ENCODE measurements at regions not wholly inside any gene's neighbourhood (a gene's known extent, or its start where the extent isn't known, plus 50 kb on each side); places are given as distances from the start of the nearest gene placed in this dataset.

- DNase-seq: peak; percentile 60
These were observed 64.9 kb upstream of the POLG start for GRCh38 chr15:89399238-89400115.

GRCh38 chr15:89398896-89399237, 64.2 kb upstream of the POLG start:
- no peak for DNase-seq

- DNase-seq: no peak
These were observed 63.0 kb upstream of the POLG start for GRCh38 chr15:89397653-89398023.

DNA sequence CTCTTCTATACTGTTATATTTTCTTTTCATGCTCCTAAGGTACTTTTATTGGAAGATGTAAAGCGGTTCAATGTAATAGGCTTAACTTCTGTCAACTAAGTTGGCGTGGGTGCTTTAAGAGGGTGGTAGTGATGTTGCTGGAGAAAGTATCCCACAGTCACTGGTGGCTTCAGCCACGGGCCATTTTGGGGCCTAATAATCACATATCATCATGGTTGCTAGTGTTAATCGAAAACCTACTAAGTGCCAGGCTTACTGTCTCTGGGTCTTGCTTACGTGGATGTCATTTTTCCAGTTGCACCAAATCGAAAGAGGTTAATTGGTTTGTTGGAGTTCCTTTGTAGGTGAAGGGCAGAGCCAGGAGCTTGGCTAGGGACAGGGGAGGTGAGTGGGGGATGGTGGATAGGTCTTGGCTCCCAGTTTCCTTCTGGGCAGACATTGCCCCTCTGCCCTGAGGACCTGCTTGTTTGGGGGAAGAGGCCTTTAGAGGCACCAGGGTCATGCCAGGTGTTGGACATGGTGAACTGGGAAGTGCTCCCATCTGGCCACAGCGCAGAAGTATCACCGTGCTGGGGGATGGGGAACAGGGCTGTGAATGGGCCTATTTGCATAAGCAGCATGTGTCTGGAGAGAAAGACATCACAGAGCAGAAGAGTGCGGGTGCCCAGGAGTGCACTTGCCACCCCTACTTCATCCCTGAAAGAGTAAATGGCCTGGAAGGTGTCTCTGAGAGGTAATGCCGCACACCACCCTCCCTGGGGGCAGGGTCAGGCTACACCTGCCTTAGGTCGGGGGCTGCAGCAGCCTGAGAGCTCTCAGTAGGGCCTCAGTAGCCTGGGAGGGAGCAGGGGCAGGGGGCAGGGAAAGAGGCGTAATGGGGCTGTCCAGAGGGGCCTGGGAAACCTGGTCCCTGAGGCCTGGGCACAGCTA, 62.4 kb upstream of the POLG start:
- DNase-seq: no peak

- DNase-seq: no peak
These were observed 61.4 kb upstream of the POLG start for GRCh38 chr15:89395996-89396395.

GRCh38 chr15:89395461-89395871, 60.8 kb upstream of the POLG start:
- DNase-seq: no peak

- DNase-seq: no peak
These were observed 60.4 kb upstream of the POLG start for GRCh38 chr15:89395031-89395430.

DNA sequence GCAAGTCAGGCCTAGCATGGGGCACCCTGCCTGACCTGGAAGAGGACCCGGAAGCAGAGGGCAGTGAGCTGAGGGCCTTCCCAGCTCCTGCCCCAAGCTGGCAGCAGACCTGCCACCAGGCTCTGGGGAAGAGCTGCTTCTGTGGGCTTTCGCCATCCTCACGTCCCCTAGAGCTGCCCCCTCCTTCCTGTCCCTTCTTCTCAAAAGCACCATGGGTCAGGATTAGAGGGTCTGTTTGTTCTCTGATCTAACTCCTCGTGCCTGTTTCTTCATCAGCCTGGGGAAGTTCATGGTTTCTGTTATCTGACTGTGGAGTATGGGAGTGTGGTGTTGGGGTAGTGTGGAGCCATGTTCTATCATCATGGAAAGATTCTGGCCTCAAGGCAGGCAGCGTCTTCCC, 58.4 kb upstream of the POLG start:
- no peak for DNase-seq

DNA sequence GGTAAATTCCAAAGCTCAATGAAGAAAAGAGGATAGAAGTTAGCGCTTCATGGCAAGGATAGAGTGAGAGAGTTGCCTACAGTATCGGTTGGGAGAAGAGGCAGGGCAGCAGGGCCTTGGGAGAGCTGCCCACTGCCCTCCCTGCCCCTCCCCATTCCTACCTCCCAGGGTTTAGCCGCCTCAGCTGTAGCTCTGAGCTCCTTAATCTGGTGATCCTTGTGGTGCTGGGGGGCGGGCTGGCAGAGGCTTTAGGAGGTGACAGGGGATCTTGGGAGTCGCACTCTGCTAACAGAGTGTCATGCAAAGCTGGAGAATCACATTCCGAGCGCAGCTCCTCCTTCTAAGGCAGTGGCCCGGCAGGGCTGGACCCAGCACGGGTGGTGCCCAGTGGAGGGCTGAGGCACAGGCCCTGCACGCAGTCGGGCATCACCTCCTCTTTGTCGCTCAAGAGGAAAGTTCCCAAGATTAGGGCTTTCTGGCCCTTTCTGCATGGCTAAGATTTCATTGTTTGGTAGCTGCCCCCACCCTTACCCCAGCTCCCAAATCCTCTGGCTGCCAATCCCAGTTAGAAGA, 57.1 kb upstream of the POLG start:
- no peak for DNase-seq

DNA sequence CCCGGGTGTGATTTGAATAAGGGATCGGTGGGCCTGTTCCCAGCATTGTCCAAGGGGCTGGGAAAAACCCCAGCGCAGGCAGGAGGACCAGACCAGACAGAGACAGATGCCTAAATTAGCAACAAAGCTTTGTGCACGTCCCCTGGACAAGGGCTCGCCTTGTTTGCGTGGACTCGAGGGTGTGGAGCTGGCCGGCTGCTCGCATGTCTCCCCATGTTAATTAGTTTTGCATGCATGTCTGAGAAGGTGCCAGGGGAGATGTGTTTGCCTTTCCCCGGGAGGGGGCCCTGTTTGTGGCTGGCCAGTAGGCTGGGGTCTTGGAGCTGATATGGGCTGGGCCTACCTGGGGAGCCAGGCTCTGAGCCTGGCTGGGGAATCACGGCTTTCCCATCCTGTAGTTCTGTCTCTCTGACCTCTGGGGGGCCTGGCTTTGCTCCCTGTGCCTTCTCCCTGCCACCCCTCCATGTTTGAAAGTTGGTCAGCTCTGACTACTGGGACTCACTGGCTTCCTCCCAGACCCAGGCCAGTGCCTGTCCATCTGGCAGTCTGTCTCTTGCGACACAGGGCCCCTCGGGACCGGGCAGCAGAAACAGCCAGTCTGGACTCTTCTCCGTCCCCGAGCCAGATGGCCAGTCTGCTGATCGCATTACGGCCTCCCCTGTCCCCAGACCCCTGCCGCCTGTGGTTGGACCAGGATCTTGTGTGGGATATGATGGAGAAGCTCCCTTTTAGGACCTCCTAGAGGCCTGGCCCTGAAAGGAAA, 55.4 kb upstream of the POLG start:
- DNase-seq: peak; percentile 52

- DNase-seq: no peak
These were observed 52.7 kb upstream of the POLG start for GRCh38 chr15:89387140-89387903.

GRCh38 chr15:89385596-89386331, 51.1 kb upstream of the POLG start:
- DNase-seq: no peak
